H1 (cell line): ENCODE measurements at regions not wholly inside any gene's neighbourhood (a gene's known extent, or its start where the extent isn't known, plus 50 kb on each side); places are given as distances from the start of the nearest gene placed in this dataset.

ENCODE experiments used
- CTCF ChIA-PET: fragments of 300-600 bp; sonication (Branson Sonifier 250); formaldehyde crosslinking; loops from one replicate; lab custom pipeline; 2021; ENCODE audit not compliant: partially characterized antibody; lab: Charles Lee
- POLR2A ChIA-PET: fragments of 300-600 bp; sonication (Branson Sonifier 250); formaldehyde crosslinking; loops from one replicate; lab custom pipeline; 2021; ENCODE audit warnings: inconsistent platforms; ENCODE audit not compliant: partially characterized antibody; lab: Charles Lee
- DNase-seq, 2 experiments: peaks; one replicate each; pipeline versions ENCODE4 v3.0.0 to v3.0.0-alpha.2; 2010 to 2022; ENCODE audit warnings: low spot score in 2 of 2, low read depth in 1 of 2, mixed read lengths in 1 of 2
- FAIRE-seq: peaks from 2 replicates; lab custom pipeline; 2011; peaks lifted over from hg19 to GRCh38; lab: Jason Lieb, UNC
- H2AFZ ChIP-seq: 2 replicates; pipeline ENCODE4 v1.8.1; 2012; ENCODE audit warnings: low read length, inconsistent platforms
- H2AK5ac ChIP-seq: 2 replicates; pipeline ENCODE4 v1.6.1; 2013; ENCODE audit warnings: low read depth, low read length
- H2BK120ac ChIP-seq: replicated peaks from 2 replicates; pipeline ENCODE3; 2013; ENCODE audit warnings: low read depth, low read length, inconsistent platforms
- H2BK12ac ChIP-seq: 2 replicates; pipeline ENCODE4 v1.6.1; 2013; ENCODE audit warnings: low read depth, low read length
- H2BK15ac ChIP-seq: 2 replicates; pipeline ENCODE4 v1.6.1; 2013; ENCODE audit warnings: low read length
- H2BK20ac ChIP-seq: 2 replicates; pipeline ENCODE4 v1.6.1; 2013; ENCODE audit warnings: low read length
- H2BK5ac ChIP-seq: 2 replicates; pipeline ENCODE4 v1.6.1; 2013; ENCODE audit warnings: low read depth, low read length
- H3K14ac ChIP-seq: 2 replicates; pipeline ENCODE4 v1.6.1; 2013; ENCODE audit warnings: inconsistent platforms; ENCODE audit not compliant: insufficient read length
- H3K18ac ChIP-seq: 2 replicates; pipeline ENCODE4 v1.6.1; 2013; ENCODE audit warnings: low read length; ENCODE audit errors: extremely low read depth
- H3K23ac ChIP-seq: 2 replicates; pipeline ENCODE4 v1.6.1; 2013; ENCODE audit warnings: inconsistent platforms; ENCODE audit not compliant: insufficient read length
- H3K23me2 ChIP-seq: 2 replicates; pipeline ENCODE4 v1.6.1; 2013; ENCODE audit warnings: low read depth, low read length
- H3K27ac ChIP-seq: 2 replicates; pipeline ENCODE4 v1.6.1; 2011; ENCODE audit warnings: low read depth, low read length, inconsistent platforms
- H3K27me3 ChIP-seq, 4 experiments: replicated peaks in 1 of 4; 1 replicate in 1 of 4; 2 replicates in 3 of 4; pipeline versions ENCODE4 v1.6.1 to v1.8.1; 2011 to 2013; ENCODE audit warnings: low read length in 3 of 4, mild to moderate bottlenecking in 3 of 4, inconsistent platforms in 2 of 4, mixed read lengths in 2 of 4, moderate library complexity in 1 of 4; ENCODE audit not compliant: control insufficient read depth in 3 of 4, insufficient read depth in 3 of 4; ENCODE audit errors: extremely low read depth in 1 of 4
- H3K36me3 ChIP-seq, 4 experiments: 2 replicates each; pipeline versions ENCODE4 v1.6.1 to v1.8.1; 2011 to 2013; ENCODE audit warnings: mild to moderate bottlenecking in 4 of 4, low read length in 3 of 4, moderate library complexity in 2 of 4, control low read depth in 1 of 4, inconsistent platforms in 1 of 4; ENCODE audit not compliant: insufficient read depth in 4 of 4, control insufficient read depth in 2 of 4
- H3K4ac ChIP-seq: replicated peaks from 2 replicates; pipeline ENCODE3; 2013; ENCODE audit warnings: low read length, low read depth, mixed read lengths, inconsistent platforms; ENCODE audit not compliant: insufficient read length
- H3K4me1 ChIP-seq, 4 experiments: replicated peaks in 1 of 4; 1 replicate in 1 of 4; 2 replicates in 3 of 4; pipeline versions ENCODE4 v1.6.1 to v1.8.1; 2011 to 2013; ENCODE audit warnings: low read length in 3 of 4, inconsistent platforms in 2 of 4, mixed read lengths in 1 of 4; ENCODE audit not compliant: insufficient read depth in 4 of 4, control insufficient read depth in 3 of 4
- H3K4me2 ChIP-seq, 2 experiments: 2 replicates each; pipeline versions ENCODE4 v1.6.1 to v1.8.1; 2011 to 2013; ENCODE audit warnings: low read depth in 2 of 2, low read length in 2 of 2, control low read depth in 1 of 2, inconsistent platforms in 1 of 2, mild to moderate bottlenecking in 1 of 2; ENCODE audit not compliant: insufficient read depth in 1 of 2
- H3K4me3 ChIP-seq, 4 experiments: fragments of 200-600, 300-600 bp in 1 of 4; sonication (generic), shearing (Covaris generic), sonication (Bioruptor Twin) in 1 of 4; 2 replicates each; pipeline versions ENCODE4 v1.5.1 to v1.8.1; 2011 to 2016; ENCODE audit warnings: low read length in 4 of 4, low read depth in 3 of 4, control low read depth in 2 of 4, inconsistent platforms in 2 of 4, mild to moderate bottlenecking in 2 of 4, mixed read lengths in 1 of 4, moderate library complexity in 1 of 4; ENCODE audit not compliant: insufficient read depth in 2 of 4; ENCODE audit errors: extremely low read depth in 1 of 4
- H3K56ac ChIP-seq: replicated peaks from 2 replicates; pipeline ENCODE3; 2013; ENCODE audit warnings: low read depth, mild to moderate bottlenecking, mixed read lengths, low read length, inconsistent platforms; ENCODE audit not compliant: insufficient read length
- H3K79me1 ChIP-seq: 2 replicates; pipeline ENCODE4 v1.6.1; 2013; ENCODE audit warnings: low read depth, low read length, control low read depth
- H3K79me2 ChIP-seq, 2 experiments: 2 replicates each; pipeline versions ENCODE4 v1.6.1 to v1.8.1; 2012 to 2013; ENCODE audit warnings: low read length in 2 of 2, mild to moderate bottlenecking in 2 of 2, inconsistent platforms in 1 of 2; ENCODE audit not compliant: insufficient read depth in 2 of 2, control insufficient read depth in 1 of 2
- H3K9ac ChIP-seq, 4 experiments: replicated peaks in 1 of 4; 1 replicate in 1 of 4; 2 replicates in 3 of 4; pipeline versions ENCODE4 v1.6.1 to v1.8.1; 2011 to 2013; ENCODE audit warnings: low read depth in 3 of 4, low read length in 3 of 4, control low read depth in 2 of 4, mild to moderate bottlenecking in 2 of 4, moderate library complexity in 2 of 4, inconsistent platforms in 1 of 4; ENCODE audit errors: extremely low read depth in 1 of 4
- H3K9me3 ChIP-seq, 2 experiments: 2 replicates each; pipeline versions ENCODE4 v1.6.1 to v1.8.1; 2012 to 2013; ENCODE audit warnings: mild to moderate bottlenecking in 2 of 2, moderate library complexity in 2 of 2, control low read depth in 1 of 2, inconsistent platforms in 1 of 2, low read depth in 1 of 2, low read length in 1 of 2, mixed read lengths in 1 of 2; ENCODE audit not compliant: insufficient read depth in 2 of 2
- H4K20me1 ChIP-seq, 2 experiments: replicated peaks in 1 of 2; 2 replicates each; pipeline versions ENCODE3 to v1.8.1; 2011 to 2013; ENCODE audit warnings: inconsistent platforms in 2 of 2, low read length in 2 of 2, mild to moderate bottlenecking in 1 of 2; ENCODE audit not compliant: insufficient read depth in 2 of 2, control insufficient read depth in 1 of 2
- H4K5ac ChIP-seq: 2 replicates; pipeline ENCODE4 v1.6.1; 2013; ENCODE audit warnings: low read length, low read depth, mixed read lengths, inconsistent platforms; ENCODE audit not compliant: insufficient read length
- H4K8ac ChIP-seq: 2 replicates; pipeline ENCODE4 v1.8.0; 2013; ENCODE audit warnings: mild to moderate bottlenecking, moderate library complexity, low read length, inconsistent platforms; ENCODE audit not compliant: insufficient read depth; ENCODE audit errors: extremely low read depth
- H4K91ac ChIP-seq: replicated peaks from 2 replicates; pipeline ENCODE3; 2013; ENCODE audit warnings: low read length, mixed read lengths, inconsistent platforms; ENCODE audit not compliant: insufficient read length
- BCL11A ChIP-seq, 2 experiments: IDR thresholded peaks; one replicate each; pipeline ENCODE4 v1.6.1; 2011; ENCODE audit warnings: low read depth in 2 of 2, low read length in 2 of 2, mild to moderate bottlenecking in 2 of 2
- FOSL1 ChIP-seq: IDR thresholded peaks from 2 replicates; pipeline ENCODE4 v1.6.1; 2011; ENCODE audit warnings: mild to moderate bottlenecking, low read depth, low read length, moderate library complexity; ENCODE audit not compliant: insufficient read depth
- SIRT6 ChIP-seq: IDR thresholded peaks from one replicate; pipeline ENCODE4 v1.7.1; 2012; ENCODE audit warnings: low read length, inconsistent platforms
- TAF7 ChIP-seq: optimal IDR thresholded peaks from 2 replicates; pipeline ENCODE3; 2011; ENCODE audit warnings: low read depth, mild to moderate bottlenecking, inconsistent platforms, low read length, moderate library complexity, borderline replicate concordance
- WGBS, 2 experiments: shearing (Covaris generic) in 1 of 2; methylation state at CpG; one replicate each; pipeline versions ENCODE4 v1.1.6 to v1.1.7; 2013 to 2015; ENCODE audit warnings: low lambda C conversion rate in 2 of 2, mixed read lengths in 2 of 2, inconsistent platforms in 1 of 2, low coverage in 1 of 2, missing lambda C conversion rate in 1 of 2; ENCODE audit not compliant: insufficient replicate concordance in 2 of 2, insufficient coverage in 1 of 2, insufficient read length in 1 of 2; ENCODE audit errors: extremely low coverage in 1 of 2, missing lambda C conversion rate in 1 of 2; 5-methylcytosine and 5-hydroxymethylcytosine counted together
- TF ChIP-seq, protein P1 (sequence below): IDR thresholded peaks from 2 replicates; pipeline ENCODE4 v1.6.1; 2012; ENCODE audit warnings: inconsistent platforms

GRCh38 chr9:83147315-83148149 lies 84.6 kb upstream of the RASEF start:
- no peaks in the 10 kb centered on the region for H3K4me1 ChIP-seq
- no peak overlapping the region for H4K8ac ChIP-seq
- WGBS, 2 experiments, result 89% methylated on average over 10 of the region's 10 CpGs; no CpG with 5 or more reads in 1 of the 2 experiments
- no peaks in the 10 kb centered on the region for H3K79me2 ChIP-seq
- H4K5ac ChIP-seq, result no peak overlapping the region
- H3K4ac ChIP-seq, result no peak overlapping the region
- H3K14ac ChIP-seq, result no peak overlapping the region
- no peak overlapping the region for H3K23ac ChIP-seq
- POLR2A ChIA-PET, result no interaction called here
- no peak overlapping the region for H3K18ac ChIP-seq
- H2BK120ac ChIP-seq, result no peak overlapping the region
- no peaks in the 10 kb centered on the region for H3K23me2 ChIP-seq
- DNase-seq (no peak), FAIRE-seq (no peak)
- no peak overlapping the region for H2BK5ac ChIP-seq
- H4K91ac ChIP-seq, result no peak overlapping the region
- CTCF ChIA-PET, result no interaction called here
- no peak overlapping the region for H2BK12ac ChIP-seq
- no peak overlapping the region for H2AFZ ChIP-seq
- H3K27ac ChIP-seq, result no peak overlapping the region
- no peaks in the 10 kb centered on the region for H3K79me1 ChIP-seq
- no peak overlapping the region for H2BK20ac ChIP-seq
- peaks cover 2 to 3% of the 10 kb centered on the region in 2 experiments; a peak in 2 of 4 replicates for H3K9me3 ChIP-seq
- H3K27me3 ChIP-seq, result no peaks in the 10 kb centered on the region
- no peak overlapping the region for H3K9ac ChIP-seq
- H2BK15ac ChIP-seq, result no peak overlapping the region
- no peak overlapping the region for H3K56ac ChIP-seq
- no peaks in the 10 kb centered on the region for H4K20me1 ChIP-seq
- H3K4me3 ChIP-seq, result no peak overlapping the region
- no peak overlapping the region for H2AK5ac ChIP-seq
- no peak overlapping the region for H3K4me2 ChIP-seq
- no peaks in the 10 kb centered on the region for H3K36me3 ChIP-seq
- TF ChIP-seq FOSL1, result no peak
- TF ChIP-seq, protein P1, sequence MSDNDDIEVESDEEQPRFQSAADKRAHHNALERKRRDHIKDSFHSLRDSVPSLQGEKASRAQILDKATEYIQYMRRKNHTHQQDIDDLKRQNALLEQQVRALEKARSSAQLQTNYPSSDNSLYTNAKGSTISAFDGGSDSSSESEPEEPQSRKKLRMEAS, result no peak
- TF ChIP-seq TAF7, result no peak
- no peak for TF ChIP-seq BCL11A (IDR thresholded peaks at IDR 0.05; ENCODE audit: low read depth in 2 of 2, low read length in 2 of 2)
- no peak for TF ChIP-seq SIRT6
